Mucosa of descending colon (tissue), 3 donors: ENCODE measurements at regions not wholly inside any gene's neighbourhood (a gene's known extent, or its start where the extent isn't known, plus 50 kb on each side); places are given as distances from the start of the nearest gene placed in this dataset.

Experiments used
- ATAC-seq: fragments of 200-7000 bp; cut with Tn5 transposase; one replicate; pipeline ENCODE4 v1.9.1; 2020; ENCODE audit warnings: mild to moderate bottlenecking, moderate library complexity
- DNase-seq, 3 donors: peaks; one replicate each; pipeline ENCODE4 v3.0.0-alpha.2; 2020
- H3K36me3 ChIP-seq: fragments of 200-600 bp; one replicate; pipeline ENCODE4 v1.8.0; 2021; ENCODE audit warnings: low read depth, mild to moderate bottlenecking
- H3K4me1 ChIP-seq: fragments of 200-600 bp; one replicate; pipeline ENCODE4 v1.8.0; 2021; ENCODE audit warnings: low read depth, mild to moderate bottlenecking
- H3K4me3 ChIP-seq: fragments of 200-600 bp; one replicate; pipeline ENCODE4 v1.8.0; 2021; ENCODE audit warnings: mild to moderate bottlenecking
- H3K9me3 ChIP-seq: fragments of 200-600 bp; one replicate; pipeline ENCODE4 v1.8.0; 2021; ENCODE audit warnings: mild to moderate bottlenecking
- CTCF ChIP-seq: fragments of 200-600 bp; IDR thresholded peaks from one replicate; pipeline ENCODE4 v1.8.0; 2022; ENCODE audit warnings: antibody characterized with exemption, mild to moderate bottlenecking
- intact Hi-C, 2 donors: fragments of 100-400 bp; cut with DNase I in 1 of 2; cut with micrococcal nuclease in 1 of 2; formaldehyde crosslinking; loops; one replicate each; pipeline versions ENCODE4 v1.11.0 to v1.11.1; 2022; cut with DNase I, micrococcal nuclease
- donor health status: DM: no; HTN: no; CAD: no; lungs with moderate emphysema.
- donor health status: DM: no; HTN: no; CAD: no.
- donor health status: DM: no; HTN: yes; CAD: no.

DNA sequence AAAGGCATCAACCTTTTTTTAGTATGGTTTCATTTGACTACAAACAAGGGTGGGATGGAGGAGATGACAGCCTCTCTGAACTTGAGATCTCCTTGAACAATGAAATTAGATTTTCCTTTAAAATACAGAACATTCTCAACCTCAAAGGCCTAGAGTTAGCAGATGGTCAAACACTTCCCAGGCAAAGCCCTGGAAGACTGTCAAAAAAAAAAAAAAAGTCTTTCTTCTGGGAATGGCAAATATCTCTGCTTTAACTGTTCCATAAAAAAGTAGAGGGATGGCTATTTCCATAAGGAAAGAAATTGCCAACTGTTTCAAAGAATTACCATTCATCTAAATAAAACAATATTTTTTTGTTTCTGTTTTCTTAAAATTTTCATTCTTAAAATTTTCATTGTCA, 870.8 kb downstream of the GALC start:
- TF ChIP-seq CTCF, result no peak
- intact Hi-C loops, result no loop called here

GRCh38 chr14:87121716-87122115, 871.3 kb downstream of the GALC start:
- DNase-seq, result no peak
- intact Hi-C loops, result no loop called here
- Histone ChIP-seq H3K9me3 (peaks cover 35% of the 10 kb centered on the region), H3K4me3 (no peak overlapping the region), H3K4me1 (no peaks in the 10 kb centered on the region), H3K36me3 (no peaks in the 10 kb centered on the region)
- no peak for ATAC-seq
- TF ChIP-seq CTCF, result no peak

More for the DNA sequence above, 870.8 kb downstream of the GALC start:
- Histone ChIP-seq H3K36me3 (no peaks in the 10 kb centered on the region), H3K4me3 (no peak overlapping the region), H3K9me3 (peaks cover 35% of the 10 kb centered on the region), H3K4me1 (no peaks in the 10 kb centered on the region)
- ATAC-seq, result no peak
- DNase-seq, result no peak

- Histone ChIP-seq H3K4me1 (no peaks in the 10 kb centered on the region), H3K4me3 (no peak overlapping the region), H3K9me3 (peaks cover 34% of the 10 kb centered on the region), H3K36me3 (no peaks in the 10 kb centered on the region)
- DNase-seq (no peak), ATAC-seq (no peak)
- intact Hi-C loops, result no loop called here
- no peak for TF ChIP-seq CTCF
Observed at GRCh38 chr14:87115234-87115633, 877.7 kb downstream of the GALC start.

- H3K4me1 ChIP-seq, result no peaks in the 10 kb centered on the region
- intact Hi-C loops, result no loop called here
Observed at GRCh38 chr14:87113286-87113685, 879.7 kb downstream of the GALC start.

DNA sequence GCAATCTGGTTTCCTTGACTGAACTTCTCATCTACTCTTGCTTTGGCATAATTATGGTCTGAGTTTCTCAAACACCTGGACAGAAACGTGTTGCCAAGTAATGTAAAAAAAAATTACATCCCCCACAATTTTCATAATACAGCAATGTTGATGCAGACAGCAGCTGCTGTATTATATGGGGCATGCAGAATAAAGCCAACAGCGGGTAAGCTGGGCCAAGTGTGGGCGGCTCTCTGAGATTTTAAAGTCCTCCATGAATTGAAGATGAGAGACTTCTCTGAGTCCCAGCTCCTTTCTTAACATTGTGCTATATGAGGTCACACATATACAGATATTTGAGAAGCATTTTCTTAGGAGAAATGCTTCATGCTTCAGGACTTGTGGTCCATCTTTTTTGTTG, 881.2 kb downstream of the GALC start:
- H3K36me3 ChIP-seq, result no peaks in the 10 kb centered on the region
- no peaks in the 10 kb centered on the region for H3K4me1 ChIP-seq
- no peak for TF ChIP-seq CTCF
- no peak for DNase-seq
- no peak for ATAC-seq
- no peak overlapping the region for H3K4me3 ChIP-seq
- intact Hi-C loops, result no loop called here
- H3K9me3 ChIP-seq, result peaks cover 31% of the 10 kb centered on the region

More at GRCh38 chr14:87113286-87113685, 879.7 kb downstream of the GALC start:
- H3K4me3 ChIP-seq, result no peak overlapping the region
- H3K36me3 ChIP-seq, result no peaks in the 10 kb centered on the region
- H3K9me3 ChIP-seq, result peaks cover 30% of the 10 kb centered on the region
- no peak for TF ChIP-seq CTCF
- no peak for DNase-seq
- ATAC-seq, result no peak

GRCh38 chr14:87111126-87111525, 881.9 kb downstream of the GALC start:
- intact Hi-C loops, result no loop called here
- ATAC-seq (no peak), DNase-seq (no peak)
- Histone ChIP-seq H3K9me3 (peaks cover 34% of the 10 kb centered on the region), H3K4me1 (no peaks in the 10 kb centered on the region), H3K36me3 (no peaks in the 10 kb centered on the region), H3K4me3 (no peak overlapping the region)
- no peak for TF ChIP-seq CTCF
